Adrenal gland (tissue), 5 donors: ENCODE measurements at regions not wholly inside any gene's neighbourhood (a gene's known extent, or its start where the extent isn't known, plus 50 kb on each side); places are given as distances from the start of the nearest gene placed in this dataset.

Experiments used
- CTCF ChIP-seq, 6 experiments: fragments of 450-650 bp in 4 of 6; fragments of 200-600 bp in 2 of 6; sonication (generic) in 1 of 6; IDR thresholded peaks; 1 replicate in 5 of 6; 2 replicates in 1 of 6; pipeline versions ENCODE4 v1.5.1 to v1.8.0; 2016 to 2021; ENCODE audit warnings: antibody characterized with exemption in 6 of 6, mild to moderate bottlenecking in 2 of 6, moderate library complexity in 1 of 6
- POLR2A ChIP-seq, 2 donors: fragments of 450-650 bp; IDR thresholded peaks; one replicate each; pipeline ENCODE4 v1.6.1; 2017; ENCODE audit warnings: antibody characterized with exemption in 2 of 2, mild to moderate bottlenecking in 2 of 2, moderate library complexity in 1 of 2
- donor health status: DM: no; HTN: no; CAD: no.

GRCh38 chr21:32888971-32889370, 117.4 kb upstream of the PAXBP1 start:
- TF ChIP-seq CTCF (IDR thresholded peaks at IDR 0.05) (no peak), POLR2A (IDR thresholded peaks at IDR 0.05) (no peak)
